Right forelimb (tissue), 1 donor: ENCODE measurements at regions not wholly inside any gene's neighbourhood (a gene's known extent, or its start where the extent isn't known, plus 50 kb on each side); places are given as distances from the start of the nearest gene placed in this dataset.
"Not testable (repeated sequence)": the region's sequence is repeated elsewhere in the genome, so short reads cannot be mapped to it uniquely, and the experiment has no call there.

ENCODE experiments used
- DNase-seq: peaks from one replicate; pipeline ENCODE4 v3.0.0-alpha.2; 2018

DNA sequence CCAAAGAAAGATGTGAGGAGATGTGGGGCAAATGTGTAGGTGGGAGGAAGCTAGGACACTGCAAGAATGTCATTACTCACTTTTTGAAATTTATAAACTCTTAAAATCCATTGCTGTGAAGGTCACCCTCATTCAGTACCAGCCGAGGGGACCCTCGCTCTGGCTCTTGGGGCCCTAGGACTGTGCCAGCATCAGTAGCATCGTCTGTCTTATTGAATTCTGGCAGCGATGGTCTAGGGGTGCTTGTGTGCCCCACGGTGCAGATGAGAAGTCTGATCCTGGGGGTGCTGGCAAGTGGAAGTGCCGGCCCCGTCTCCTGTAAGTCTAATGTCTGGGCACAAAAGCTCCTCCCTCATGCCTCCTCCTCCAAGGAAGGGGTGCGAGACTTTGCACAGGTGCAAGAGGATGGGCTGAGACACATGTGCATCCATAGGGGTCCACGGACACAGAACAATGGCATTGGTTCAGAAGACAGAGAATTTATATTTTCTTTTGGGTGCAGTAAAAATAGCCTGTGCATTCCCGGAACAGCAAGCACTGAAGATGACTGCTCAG, 266.7 kb upstream of the HDAC4 start:
- DNase-seq: no peak

DNA sequence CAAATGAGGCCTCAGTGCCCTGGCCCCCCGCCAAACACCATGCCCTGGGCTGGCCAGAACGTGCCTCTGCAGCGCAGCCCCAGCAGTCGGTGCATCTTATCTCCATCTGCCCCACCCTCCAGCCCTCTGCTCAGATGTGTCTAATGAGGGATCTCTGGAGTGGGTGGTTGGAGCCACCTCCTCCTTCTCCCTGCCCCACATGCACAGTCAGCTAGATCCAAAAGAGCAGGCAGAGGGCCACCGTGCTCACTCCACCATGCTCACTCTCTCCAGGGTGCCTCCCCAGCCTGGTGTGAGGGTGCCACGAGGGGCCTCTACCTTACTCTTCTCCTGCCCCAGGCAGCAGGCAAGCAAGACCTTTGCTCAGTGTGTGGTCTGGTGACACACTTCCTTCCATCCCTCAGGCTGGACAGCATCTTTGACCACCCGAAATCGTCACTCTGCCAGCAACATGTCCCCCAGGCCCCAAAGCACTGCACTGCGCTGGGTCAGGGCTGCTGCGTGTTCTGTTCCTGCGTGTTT, 266.1 kb upstream of the HDAC4 start:
- DNase-seq: no peak

DNA sequence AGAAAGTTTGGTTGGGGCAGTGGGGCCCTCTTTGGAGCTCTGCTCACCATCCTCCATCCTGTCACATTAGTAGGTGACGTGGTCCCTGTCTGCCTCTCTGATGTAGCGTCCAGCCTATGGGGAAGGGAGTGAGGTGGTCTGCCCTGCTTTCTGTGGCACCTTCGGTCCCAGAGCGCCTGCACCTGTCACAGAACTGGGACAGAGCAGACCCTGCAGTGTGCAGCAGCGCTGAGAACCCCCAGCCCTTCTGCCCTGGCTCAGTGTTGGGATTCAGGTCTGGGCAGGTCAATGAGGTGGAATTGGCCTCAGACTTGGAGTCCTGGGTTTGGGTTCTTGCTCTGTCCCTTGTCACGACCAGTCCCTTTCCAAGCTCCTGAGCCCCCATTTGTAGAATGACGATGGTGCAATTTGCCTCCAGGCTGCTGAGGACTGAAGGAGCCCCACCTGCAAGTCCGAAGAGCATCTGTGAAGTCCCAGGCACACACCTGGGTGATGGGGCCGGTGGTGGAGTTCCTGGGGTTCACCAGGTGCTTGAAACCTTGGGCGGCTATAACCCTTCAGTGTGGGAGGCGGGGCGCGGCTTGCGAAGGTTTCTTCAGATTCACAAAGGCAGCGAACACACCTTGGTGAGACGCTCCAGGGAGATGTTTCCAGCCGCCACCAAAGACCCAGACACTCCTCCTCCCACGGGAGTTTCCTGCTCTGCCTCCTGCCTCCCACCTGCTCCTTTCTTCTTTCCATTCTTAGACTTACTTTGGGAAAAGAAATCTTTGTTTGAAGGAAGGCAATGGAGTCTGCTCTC, 265.4 kb upstream of the HDAC4 start:
- no peak for DNase-seq

- DNase-seq: no peak
Observed at GRCh38 chr2:239664216-239664810, 263.5 kb upstream of the HDAC4 start.

DNA sequence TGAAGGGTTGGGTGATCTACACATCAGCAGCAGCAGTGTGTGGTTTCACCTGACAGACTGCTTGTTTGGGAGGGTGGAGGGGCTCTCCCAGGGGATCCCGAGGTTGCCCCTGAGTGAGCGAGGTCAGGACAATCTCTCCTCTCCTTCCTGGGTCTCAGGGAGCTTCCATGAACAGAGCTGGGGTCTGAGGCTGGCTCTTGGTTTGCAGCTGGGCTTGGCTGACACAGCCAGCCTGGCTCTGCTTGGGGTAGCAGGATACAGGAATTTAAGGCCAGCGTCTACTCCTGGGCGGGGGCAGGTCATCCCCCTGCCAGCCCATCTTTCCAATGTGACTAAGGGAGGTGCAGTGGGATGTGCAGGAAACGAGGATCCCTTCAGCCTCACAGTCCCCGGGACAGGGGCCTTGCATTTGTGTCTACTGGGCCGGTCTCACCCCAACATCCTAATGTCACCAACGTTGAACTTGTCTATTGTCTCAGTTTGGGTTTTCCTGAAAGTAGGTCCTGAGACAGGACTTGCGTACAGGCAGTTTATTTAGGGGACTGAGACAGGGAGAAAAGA, 262.6 kb upstream of the HDAC4 start:
- no peak for DNase-seq

DNA sequence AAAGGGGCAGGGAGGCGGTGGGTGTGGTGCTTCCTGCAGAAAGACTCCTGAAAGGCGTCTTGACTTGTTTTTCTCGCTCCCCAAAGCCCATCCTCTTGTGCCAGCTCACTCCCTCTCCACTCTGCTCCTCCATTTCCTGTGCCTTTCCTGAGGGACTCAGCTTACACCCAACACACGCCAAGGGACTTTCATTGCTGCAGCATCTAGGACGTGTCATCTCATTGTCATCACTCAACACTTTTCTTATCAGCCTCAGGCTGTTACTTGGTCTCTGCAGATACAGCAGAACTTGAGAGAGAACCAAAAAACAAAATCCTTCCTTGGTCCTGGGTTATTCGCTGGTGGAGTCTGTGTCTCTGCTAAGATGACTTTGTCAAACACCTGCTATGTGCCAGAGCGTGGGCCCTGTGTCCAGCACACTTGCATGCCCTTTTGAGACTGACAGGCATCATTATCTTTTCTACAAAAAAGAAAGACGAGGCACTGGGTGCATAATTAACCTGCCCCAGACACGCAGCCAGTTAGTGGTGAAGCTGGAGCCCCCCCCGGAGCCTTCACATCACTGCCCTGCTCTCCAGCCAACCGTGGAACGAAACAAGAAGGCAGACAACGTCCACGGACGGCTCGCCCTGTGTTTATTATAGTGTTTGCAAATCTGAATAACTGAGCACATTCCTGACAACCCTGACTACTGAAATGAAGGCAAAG, 261.7 kb upstream of the HDAC4 start:
- DNase-seq: no peak

- no peak for DNase-seq
Observed at GRCh38 chr2:239661334-239662312, 260.8 kb upstream of the HDAC4 start.

DNA sequence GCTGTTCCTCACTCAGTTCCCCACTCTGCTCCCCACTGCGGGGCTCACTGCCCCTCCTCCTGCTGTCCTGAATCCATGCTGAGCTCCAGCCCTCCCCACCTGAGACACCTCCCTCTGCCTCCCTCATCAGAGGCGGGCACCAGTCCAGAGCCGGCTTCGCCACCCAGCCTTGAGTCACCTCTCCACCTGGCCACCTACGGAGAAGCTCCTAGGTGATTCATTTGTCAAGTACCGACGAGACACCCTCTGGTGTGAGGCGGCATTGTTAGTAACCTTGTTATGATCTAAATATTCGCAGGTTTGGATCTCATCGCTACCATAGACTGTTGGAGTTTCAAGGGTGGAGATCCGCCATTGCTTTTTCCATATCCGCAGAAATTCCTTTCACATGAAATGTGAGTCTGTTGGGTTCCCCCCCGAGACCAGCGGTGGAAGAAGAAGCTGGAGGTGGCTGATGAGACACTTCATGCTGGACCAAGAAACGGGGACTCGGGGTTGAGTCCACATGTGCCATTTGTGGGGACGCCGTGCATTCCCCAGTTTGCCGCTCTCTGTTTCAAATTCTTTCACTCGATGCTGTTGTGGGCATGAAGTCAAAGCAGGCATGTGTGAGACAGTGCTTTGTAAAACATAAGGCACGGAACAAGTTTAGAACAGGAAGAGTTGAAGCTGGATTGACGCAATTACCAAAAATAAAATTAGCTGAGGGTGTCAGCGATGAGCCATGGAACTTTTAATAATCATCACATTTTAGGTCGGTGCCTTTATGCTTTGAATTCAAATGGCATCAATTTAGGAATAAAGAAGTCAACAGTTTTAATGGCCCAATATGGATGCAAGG, 259.8 kb upstream of the HDAC4 start:
- DNase-seq: no peak

DNA sequence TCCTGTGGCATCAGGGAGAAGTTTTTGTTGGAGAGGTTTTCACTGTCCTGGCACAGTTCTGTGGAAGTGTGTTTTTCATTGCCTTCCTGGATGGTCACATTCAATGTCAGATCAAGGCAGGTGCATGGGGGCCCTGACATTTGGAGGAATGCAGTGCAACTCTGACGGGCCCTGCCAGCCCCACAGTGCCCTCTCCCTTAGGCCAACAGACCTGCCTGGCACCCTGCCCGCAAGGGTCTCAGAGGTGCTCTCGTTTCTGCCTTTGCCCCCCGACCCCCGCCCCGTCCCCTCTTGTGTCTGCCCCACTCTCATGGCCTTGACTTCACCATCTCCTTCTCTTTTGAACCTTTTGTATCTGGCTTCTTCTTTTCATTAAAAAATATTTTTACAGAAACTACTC, 257.2 kb upstream of the HDAC4 start:
- DNase-seq: no peak

DNA sequence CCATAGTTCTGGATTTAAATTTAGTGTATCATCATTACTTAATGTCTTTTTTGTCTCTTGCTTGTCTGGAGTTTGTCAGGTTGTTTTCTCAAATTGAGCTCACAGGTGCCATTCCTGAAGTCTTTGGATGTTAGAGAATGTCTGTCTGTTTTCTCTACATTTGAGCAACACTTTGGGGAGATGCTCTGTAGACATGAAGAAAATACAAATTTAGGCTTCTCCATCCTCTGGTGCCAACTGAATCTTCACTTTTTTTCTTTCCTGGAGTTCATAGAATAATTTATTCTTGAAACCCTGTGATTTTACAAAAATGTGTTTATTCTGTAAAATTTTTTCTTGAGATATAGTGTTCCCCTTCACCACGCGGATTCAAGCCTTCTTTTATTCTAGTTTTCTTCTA, 256.4 kb upstream of the HDAC4 start:
- no peak for DNase-seq

DNA sequence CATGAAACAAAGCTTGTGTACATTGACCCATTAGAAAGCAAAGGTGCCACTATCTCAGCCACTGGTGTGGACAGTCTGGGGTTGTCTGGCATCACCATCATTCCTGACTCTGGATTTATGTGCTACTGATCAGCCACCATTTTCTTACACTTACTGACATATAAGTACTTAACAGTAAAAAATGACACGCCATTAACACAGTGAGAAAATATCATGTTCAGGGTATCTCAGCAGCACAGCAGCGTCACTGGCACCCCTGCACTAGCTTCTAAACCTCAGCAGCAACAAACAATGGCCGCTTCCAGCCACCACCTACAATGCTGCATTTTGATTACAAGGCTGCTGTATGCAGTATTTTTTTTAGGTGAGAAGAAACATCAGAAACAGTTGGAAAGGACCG, 253.4 kb upstream of the HDAC4 start:
- no peak for DNase-seq

GRCh38 chr2:239651859-239652258, 251.0 kb upstream of the HDAC4 start:
- DNase-seq: no peak

- no peak for DNase-seq
Observed at GRCh38 chr2:239650674-239651073, 249.9 kb upstream of the HDAC4 start.

- no peak for DNase-seq
Observed at GRCh38 chr2:239649309-239649708, 248.5 kb upstream of the HDAC4 start.

- DNase-seq: no peak
Observed at GRCh38 chr2:239648607-239649006, 247.8 kb upstream of the HDAC4 start.

GRCh38 chr2:239647052-239647819, 246.4 kb upstream of the HDAC4 start:
- no peak for DNase-seq

GRCh38 chr2:239646184-239646583, 245.4 kb upstream of the HDAC4 start:
- no peak for DNase-seq

GRCh38 chr2:239644594-239644993, 243.8 kb upstream of the HDAC4 start:
- not testable (repeated sequence) for DNase-seq

DNA sequence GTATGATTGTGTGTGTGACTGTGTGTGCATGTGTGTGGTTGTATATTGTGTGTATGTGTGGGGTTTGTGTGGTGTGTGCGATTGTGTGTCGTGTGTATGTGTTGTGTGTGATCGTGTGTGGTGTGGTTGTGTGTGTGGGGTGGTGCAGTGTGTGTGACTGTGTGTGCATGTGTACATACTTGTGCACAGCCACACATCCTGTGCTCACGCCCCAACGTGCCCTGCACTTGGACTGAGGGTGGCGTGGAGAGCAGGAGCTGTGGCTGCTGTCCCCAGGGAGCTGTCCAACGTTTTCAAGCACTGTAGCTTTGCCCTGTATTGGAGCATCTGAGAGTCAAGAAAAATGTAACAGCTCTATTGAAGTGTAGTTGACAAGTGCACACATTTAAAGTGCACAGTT, 243.2 kb upstream of the HDAC4 start:
- no peak for DNase-seq

- no peak for DNase-seq
Observed at GRCh38 chr2:239642406-239643004, 241.7 kb upstream of the HDAC4 start.
